NB4 (cell line): ENCODE measurements at regions not wholly inside any gene's neighbourhood (a gene's known extent, or its start where the extent isn't known, plus 50 kb on each side); places are given as distances from the start of the nearest gene placed in this dataset.

ENCODE experiments used
- CTCF ChIP-seq: IDR thresholded peaks from one replicate; pipeline ENCODE4 v1.5.1; 2012; ENCODE audit warnings: low read depth, low read length
- MYC ChIP-seq: IDR thresholded peaks from 2 replicates; pipeline ENCODE4 v1.6.1; 2011; ENCODE audit warnings: low read depth, low read length
- POLR2A ChIP-seq: IDR thresholded peaks from 2 replicates; pipeline ENCODE4 v1.6.1; 2011; ENCODE audit warnings: mild to moderate bottlenecking; ENCODE audit not compliant: insufficient read length; ENCODE audit errors: extremely low read depth
- TF ChIP-seq, protein P1 (sequence below): IDR thresholded peaks from 2 replicates; pipeline ENCODE4 v1.6.1; 2011; ENCODE audit warnings: low read depth, low read length

DNA sequence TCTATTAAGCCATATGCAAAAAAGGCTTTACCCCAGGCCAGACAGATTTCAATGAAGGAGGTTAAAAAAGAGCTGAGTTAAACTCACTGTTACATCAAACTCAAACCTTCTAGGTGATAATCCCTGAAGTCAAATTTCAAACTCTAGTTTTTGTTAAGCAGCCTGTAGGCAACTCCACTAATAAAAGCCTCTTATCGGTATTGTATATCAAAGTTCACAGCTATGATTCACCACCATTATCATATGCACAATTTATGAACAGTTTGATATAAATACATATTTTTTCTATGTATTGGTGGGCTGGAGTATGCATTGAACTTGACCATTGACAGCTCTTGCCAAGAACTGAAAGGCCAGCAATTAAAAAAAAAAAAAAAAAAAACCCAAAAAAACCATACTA lies 308.2 kb downstream of the BTBD3 start:
- TF ChIP-seq CTCF (no peak), POLR2A (no peak), MYC (no peak)
- TF ChIP-seq, protein P1, sequence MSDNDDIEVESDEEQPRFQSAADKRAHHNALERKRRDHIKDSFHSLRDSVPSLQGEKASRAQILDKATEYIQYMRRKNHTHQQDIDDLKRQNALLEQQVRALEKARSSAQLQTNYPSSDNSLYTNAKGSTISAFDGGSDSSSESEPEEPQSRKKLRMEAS = no peak
